Body of pancreas (tissue), 4 donors: ENCODE measurements at regions not wholly inside any gene's neighbourhood (a gene's known extent, or its start where the extent isn't known, plus 50 kb on each side); places are given as distances from the start of the nearest gene placed in this dataset.

ENCODE experiments used
- ATAC-seq: fragments of 150-250 bp; one replicate; pipeline ENCODE4 v1.9.1; 2016
- DNase-seq, 4 donors: peaks; one replicate each; pipeline ENCODE4 v3.0.0-alpha.2; 2019
- H3K27ac ChIP-seq, 4 donors: fragments of 200-600 bp; sonication (generic); 1 replicate in 3 of 4; 2 replicates in 1 of 4; pipeline versions ENCODE4 v1.5.1 to v1.6.1; 2016 to 2019; ENCODE audit warnings: mild to moderate bottlenecking in 1 of 4, mixed read lengths in 1 of 4, moderate library complexity in 1 of 4
- H3K27me3 ChIP-seq, 2 donors: fragments of 200-600 bp; sonication (generic); one replicate each; pipeline ENCODE4 v1.6.0; 2016; ENCODE audit warnings: mild to moderate bottlenecking in 1 of 2
- H3K36me3 ChIP-seq, 2 donors: fragments of 200-600 bp; sonication (generic); replicated peaks in 1 of 2; 2 replicates each; pipeline ENCODE4 v1.5.1; 2016; ENCODE audit warnings: low read depth in 2 of 2; ENCODE audit not compliant: insufficient read depth in 1 of 2
- H3K4me1 ChIP-seq: fragments of 200-600 bp; sonication (generic); one replicate; pipeline ENCODE4 v1.6.0; 2016
- H3K4me3 ChIP-seq, 2 donors: fragments of 200-600 bp; sonication (generic); 1 replicate in 1 of 2; 2 replicates in 1 of 2; pipeline ENCODE4 v1.5.1; 2016 to 2019
- H3K9me3 ChIP-seq, 3 donors: fragments of 200-600 bp; sonication (generic); 1 replicate in 2 of 3; 2 replicates in 1 of 3; pipeline ENCODE4 v1.5.1; 2016
- CTCF ChIP-seq, 7 experiments: fragments of 450-650 bp in 4 of 7; fragments of 200-600 bp in 3 of 7; sonication (generic) in 3 of 7; IDR thresholded peaks; one replicate each; pipeline ENCODE4 v1.5.1; 2016 to 2019; ENCODE audit warnings: antibody characterized with exemption in 7 of 7
- POLR2A ChIP-seq, 3 donors: fragments of 450-650 bp; IDR thresholded peaks; one replicate each; pipeline ENCODE4 v1.6.1; 2016; ENCODE audit warnings: antibody characterized with exemption in 3 of 3, mild to moderate bottlenecking in 2 of 3
- WGBS, 2 donors: methylation state at CpG; one replicate each; pipeline ENCODE4 v1.1.5; 2017; 5-methylcytosine and 5-hydroxymethylcytosine counted together
- intact Hi-C: fragments of 100-400 bp; cut with DNase I; formaldehyde crosslinking; loops from one replicate; pipeline ENCODE4 v1.15.1; 2023

DNA sequence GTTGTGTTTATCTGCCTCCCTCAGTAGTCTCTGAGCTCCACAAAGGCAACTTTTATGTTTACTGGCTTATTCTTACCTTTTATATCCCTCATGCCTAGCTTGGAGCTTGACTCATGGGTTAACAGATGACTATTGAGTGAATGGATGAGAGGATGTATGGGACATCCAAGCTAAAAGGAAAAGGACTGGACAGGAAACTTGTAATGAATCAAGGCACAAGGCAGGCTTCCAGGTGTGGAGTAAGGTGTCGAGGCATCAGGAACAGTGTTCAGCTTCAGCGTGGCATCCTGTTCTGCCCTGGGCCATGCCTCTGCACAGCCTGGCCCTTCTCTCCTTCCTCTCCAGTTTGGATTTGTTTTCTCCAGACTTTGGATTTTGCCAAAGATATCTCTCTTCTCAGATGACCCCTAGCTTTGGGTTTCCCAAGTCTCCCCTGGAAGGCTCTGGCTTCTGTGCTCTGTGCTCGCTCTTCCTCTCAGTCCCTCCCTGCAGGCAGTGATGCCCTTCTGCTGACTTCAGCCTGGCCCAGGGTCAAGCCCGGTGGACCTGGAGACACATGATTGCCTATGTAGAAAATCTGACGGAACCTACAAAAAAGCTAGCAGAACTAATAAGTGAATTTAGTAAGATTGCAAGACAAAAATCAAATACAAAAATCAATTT, 367.3 kb downstream of the CXCL12 start:
- 90 to 95% methylated on average over 5 of the region's 5 CpGs for WGBS, 2 donors
- Histone ChIP-seq H3K27ac (peak overlapping the region in 2 of 4 donors; percentile 13 to 40), H3K4me1 (peaks cover 55% of the 10 kb centered on the region), H3K27me3 (no peaks in the 10 kb centered on the region), H3K9me3 (no peaks in the 10 kb centered on the region), H3K36me3 (no peaks in the 10 kb centered on the region), H3K4me3 (no peak overlapping the region)
- DNase-seq (no peak), ATAC-seq (no peak)
- intact Hi-C loops = no loop called here
- TF ChIP-seq CTCF (IDR thresholded peaks at IDR 0.05) = no peak
- TF ChIP-seq POLR2A (IDR thresholded peaks at IDR 0.05) = no peak

DNA sequence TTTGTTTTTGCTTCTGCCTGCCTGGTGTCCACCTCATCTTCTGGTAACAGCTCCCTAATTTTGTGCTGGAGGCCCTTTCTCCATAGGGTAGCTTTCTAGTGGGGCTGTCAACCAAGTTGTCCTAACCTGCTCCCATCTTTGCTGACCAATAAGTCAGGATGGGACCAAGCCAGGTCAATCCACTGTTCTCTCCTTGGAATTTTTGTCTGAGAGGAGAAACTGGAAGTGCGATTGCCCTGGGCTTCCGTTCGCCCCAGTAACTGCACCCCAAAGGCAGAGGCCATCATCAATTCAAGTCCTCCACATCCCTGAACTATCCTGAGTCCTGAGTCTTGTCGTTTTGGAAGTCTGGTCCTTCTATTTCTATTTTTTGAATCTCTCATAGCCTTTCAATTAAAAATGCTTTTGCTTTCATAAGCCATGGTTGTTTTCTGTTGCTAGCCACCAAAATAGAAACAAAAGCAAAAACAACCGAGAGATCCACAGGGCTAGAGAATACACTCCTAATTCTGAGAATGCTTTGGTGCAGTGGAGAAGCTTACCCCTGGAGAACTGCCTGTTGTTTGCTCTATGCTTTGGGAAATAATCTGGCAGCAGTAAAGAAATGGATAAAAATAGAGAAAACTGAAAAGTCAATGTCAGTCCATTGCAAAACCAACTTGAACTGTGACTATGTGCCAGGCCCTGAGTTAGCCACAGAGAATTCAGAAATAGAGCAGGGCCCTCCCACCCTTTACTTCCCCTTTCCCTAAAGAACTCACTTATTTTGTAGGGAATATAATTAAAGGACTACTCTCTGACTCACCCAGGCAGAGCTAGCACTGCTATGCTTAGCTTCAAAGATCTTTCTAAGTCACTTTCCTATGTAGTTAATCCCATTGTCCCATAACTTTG, 368.1 kb downstream of the CXCL12 start:
- DNase-seq = peak in 1 of 4 donors; percentile 28
- no peak for ATAC-seq
- H3K36me3 ChIP-seq = no peaks in the 10 kb centered on the region

DNA sequence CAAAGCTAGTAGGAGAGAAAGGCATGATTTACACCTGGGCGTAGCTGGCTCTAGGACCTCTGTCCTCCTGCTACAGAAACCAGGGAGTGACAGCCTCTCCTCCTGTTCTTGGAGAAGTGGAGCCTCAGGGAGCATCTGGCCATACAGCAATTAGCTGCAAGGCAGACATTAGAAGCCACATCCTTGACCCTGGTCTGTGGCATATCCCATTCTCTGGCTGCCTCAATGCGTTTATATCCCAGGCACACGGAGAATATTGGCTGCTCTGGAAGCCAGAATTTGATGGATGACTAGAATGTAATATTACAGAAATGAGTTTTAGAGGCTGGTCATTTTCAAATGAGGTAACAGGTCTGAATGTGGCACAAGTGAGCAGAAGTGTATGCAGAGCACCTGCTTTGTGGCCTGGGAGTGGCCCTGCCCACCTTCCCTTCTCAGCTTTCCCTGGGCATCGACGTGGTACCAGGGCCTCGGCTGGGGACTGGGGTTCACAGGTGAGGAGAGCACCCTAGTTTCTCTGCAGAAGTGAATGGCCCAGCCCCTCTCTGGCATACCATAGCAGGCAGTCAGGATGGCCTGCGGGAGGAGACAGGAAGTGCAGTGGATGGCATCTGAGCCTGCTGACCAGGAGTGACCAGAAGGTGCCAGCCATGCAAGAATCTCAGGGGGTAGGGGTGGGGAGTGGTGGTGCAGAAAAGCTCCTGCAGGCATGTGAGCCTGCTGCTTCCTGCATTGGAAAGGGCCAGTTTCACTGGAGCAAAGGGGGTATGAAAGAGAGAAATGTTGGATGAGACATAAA, 367.2 kb upstream of the ZNF32 start:
- no peak for ATAC-seq
- no peak overlapping the region for H3K27ac ChIP-seq

More for the DNA sequence above, 368.1 kb downstream of the CXCL12 start:
- Histone ChIP-seq H3K27me3 (no peaks in the 10 kb centered on the region), H3K4me3 (no peak overlapping the region), H3K9me3 (no peaks in the 10 kb centered on the region), H3K27ac (peak overlapping the region in 2 of 4 donors; percentile 19 to 40), H3K4me1 (peaks cover 49% of the 10 kb centered on the region)
- intact Hi-C loops = no loop called here
- TF ChIP-seq POLR2A (IDR thresholded peaks at IDR 0.05) = no peak
- TF ChIP-seq CTCF (IDR thresholded peaks at IDR 0.05) = no peak
- WGBS, 2 donors = 76 to 77% methylated on average over 5 of the region's 5 CpGs

More for the DNA sequence above, 367.2 kb upstream of the ZNF32 start:
- Histone ChIP-seq H3K36me3 (no peaks in the 10 kb centered on the region), H3K4me3 (no peak overlapping the region), H3K4me1 (peaks cover 42% of the 10 kb centered on the region), H3K9me3 (no peaks in the 10 kb centered on the region), H3K27me3 (no peaks in the 10 kb centered on the region)
- DNase-seq = no peak
- no peak for TF ChIP-seq POLR2A (IDR thresholded peaks at IDR 0.05)
- TF ChIP-seq CTCF (IDR thresholded peaks at IDR 0.05) = no peak
- WGBS, 2 donors = 90 to 94% methylated on average over 7 of the region's 7 CpGs
- intact Hi-C loops = no loop called here
